DMS 273 (cell line): ENCODE measurements at regions not wholly inside any gene's neighbourhood (a gene's known extent, or its start where the extent isn't known, plus 50 kb on each side); places are given as distances from the start of the nearest gene placed in this dataset.

Experiments used
- DNase-seq: peaks from one replicate; lab custom pipeline; 2025; ENCODE audit not compliant: unreplicated experiment; lab: John Stamatoyannopoulos, UW

DNA sequence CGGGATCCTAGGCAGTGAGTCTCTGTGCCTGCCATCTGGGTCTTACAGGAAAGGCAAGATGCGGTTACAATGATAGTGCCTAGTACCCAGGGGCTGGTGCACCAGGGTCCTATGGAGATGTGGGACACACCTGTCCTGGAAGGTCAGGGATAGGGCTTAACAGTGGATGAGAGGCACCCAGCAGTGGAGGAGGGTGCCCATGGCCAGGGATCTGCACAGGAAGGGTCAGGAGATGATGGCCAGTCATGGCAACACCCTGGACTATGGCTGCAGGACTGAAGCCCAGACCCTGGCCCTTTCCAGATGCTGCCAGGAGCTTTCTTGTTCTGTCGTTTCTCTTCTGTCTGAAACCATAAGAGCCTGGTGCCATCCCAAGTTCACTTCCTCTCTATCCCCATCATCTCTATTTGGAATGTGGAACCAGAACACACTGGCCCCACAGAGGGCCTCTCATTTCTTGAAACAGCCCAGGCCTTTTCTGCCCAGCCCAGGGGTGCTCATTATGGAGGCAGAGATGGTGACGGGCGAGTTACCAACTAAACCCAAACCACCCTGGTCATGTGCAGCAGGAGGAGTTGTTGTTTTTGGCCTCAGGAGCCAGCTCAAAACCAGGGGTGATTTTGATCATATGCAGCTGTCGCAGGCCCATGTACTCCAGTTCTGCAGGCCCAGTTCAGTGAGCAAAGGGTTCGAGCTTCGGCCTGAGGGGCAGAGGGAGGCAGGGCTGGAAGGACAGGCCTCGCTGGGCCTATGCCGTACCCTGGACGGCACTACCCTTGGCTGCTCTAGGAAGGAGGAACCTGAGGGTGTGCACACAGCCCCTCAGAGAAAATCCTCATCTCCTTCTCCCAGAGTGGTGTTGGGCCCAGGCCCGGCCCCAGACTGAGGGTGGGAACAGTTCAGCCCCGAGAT is 52.6 kb upstream of the GDF10 start:
- DNase-seq = no peak

DNA sequence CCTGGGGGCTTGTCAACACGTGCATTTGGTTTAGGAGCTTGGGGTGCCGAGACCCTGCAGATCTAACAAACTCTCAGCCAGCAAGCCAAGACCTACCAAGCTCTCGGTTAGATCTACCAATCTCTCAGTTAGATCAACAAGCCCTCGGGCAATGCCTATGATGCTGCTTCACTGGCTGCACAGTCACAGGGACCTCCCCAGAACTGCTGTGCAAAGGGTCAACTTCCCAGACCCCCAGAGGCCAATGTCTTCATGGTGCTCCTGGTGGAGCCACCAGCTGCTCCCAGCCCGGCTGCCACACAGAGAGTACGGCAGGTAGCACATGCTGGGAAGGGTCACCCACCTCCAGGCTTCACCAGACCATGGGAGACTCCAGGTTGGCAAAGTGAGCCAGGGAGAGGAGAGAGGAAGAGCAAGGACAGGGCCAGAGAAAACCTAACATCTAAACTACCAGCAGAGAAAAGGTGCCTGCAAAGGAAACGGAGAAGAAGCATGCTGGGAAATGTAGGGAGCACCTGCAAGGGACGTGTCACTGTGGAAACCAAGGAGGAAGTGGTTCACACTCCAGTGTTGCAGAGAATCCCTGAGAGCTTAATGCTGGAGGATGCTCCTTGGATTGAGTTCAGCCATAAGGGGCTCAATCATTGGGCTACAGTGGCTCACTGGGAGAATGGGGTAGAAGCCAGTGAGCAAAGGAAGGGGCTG is 51.5 kb upstream of the GDF10 start:
- DNase-seq = no peak

DNA sequence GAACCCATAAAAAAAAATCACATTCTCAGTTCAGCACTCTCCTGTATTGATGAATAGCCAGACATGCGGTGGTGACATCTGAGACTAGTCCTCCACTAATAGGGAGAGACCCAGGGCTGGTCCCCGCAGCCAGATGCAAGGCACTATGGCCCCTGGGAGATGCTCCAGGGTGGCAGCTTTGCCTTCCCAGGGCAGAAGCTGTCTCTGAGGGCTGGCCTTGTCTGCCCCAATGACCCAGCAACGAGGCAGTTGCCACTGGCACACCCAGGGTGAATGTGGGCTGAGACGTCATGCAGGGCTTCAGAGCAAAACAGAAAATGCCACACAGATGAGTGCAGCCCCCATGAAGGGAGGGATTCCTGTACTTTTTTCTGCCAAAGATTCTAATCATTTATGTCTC is 50.1 kb upstream of the GDF10 start:
- DNase-seq = no peak
